DLD1 (cell line): ENCODE measurements at regions not wholly inside any gene's neighbourhood (a gene's known extent, or its start where the extent isn't known, plus 50 kb on each side); places are given as distances from the start of the nearest gene placed in this dataset.

Experiments
- in situ Hi-C: cut with HindIII; loops from 2 replicates; pipeline ENCODE4 v1.10.0; 2017; ENCODE audit warnings: low sequenced_read_pairs

DNA sequence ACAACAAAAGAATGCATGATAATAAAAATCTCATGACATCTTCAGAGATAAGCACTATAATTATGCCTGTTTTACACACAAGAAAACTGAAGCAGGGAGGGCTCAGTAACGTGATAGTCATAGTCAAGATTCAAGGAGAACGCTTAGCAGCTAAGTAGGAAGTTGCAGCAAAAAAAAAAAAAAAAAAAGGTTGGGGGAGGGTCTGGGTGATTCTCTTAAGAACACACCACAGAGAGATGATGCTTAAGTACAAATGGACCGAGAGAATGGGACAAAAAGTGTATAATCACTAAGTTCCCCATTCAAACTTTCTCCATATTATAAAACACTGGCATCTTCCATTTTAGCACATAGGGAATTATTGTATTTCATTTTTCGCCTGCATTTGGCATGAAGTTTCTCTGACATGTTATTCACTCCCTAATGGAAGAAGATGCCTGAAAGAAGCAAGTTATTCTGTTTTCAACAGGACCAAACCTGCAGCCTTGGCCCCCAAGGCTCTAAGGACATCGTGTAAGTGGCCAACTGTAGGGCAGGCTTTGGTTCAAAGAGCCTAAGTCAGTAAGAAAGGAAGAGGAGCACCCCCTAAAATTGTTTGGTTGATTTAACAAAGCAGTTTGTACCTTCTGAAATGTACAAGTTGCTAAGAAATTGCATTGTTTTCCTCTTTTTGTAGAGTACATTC is 142.9 kb upstream of the TMPO start:
- in situ Hi-C loops: no loop called here

GRCh38 chr12:98373025-98373554 is 142.3 kb upstream of the TMPO start:
- in situ Hi-C loops: no loop called here

- in situ Hi-C loops: no loop called here
These were observed 141.4 kb upstream of the TMPO start for GRCh38 chr12:98374007-98374406.

DNA sequence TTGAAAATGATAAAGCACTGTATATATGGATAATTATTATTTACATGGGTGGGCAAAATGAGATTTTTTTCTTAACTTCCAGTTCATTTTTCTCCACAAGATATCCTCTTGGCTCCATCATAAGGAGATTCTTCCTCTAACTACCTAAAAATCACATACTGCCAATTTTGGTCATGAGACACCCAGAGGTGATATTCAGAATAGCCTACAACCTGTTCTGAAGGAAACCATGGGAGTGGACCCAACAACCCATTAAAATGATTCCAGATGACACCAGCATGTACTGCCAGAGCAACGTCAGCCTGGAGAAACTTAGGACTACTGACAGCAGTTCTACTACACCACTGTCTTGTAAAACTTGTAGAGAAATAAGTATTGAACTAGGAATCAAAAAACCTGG is 136.3 kb upstream of the TMPO start:
- in situ Hi-C loops: no loop called here

GRCh38 chr12:98385641-98386040 is 129.7 kb upstream of the TMPO start:
- in situ Hi-C loops: no loop called here

DNA sequence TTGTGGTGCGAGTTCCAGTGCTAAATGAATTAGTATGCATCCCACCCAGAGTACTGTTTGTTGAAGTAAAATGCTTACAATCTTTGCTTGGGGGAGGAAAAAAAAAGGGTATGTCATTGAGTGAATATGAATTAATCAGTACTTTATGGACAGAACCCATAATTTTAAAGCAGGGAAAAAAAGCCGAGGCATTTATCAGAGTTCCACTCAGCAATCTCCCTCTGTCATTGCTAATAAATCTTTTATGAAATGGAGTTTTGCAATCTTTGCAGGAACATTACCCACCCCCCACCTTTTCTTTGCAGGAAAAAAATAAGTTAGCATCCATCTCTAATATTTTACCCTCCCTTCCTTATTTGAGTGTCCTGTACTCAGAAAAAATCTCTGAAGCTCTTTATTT is 127.9 kb upstream of the TMPO start:
- in situ Hi-C loops: no loop called here

GRCh38 chr12:98388126-98388525 is 127.3 kb upstream of the TMPO start:
- in situ Hi-C loops: no loop called here

DNA sequence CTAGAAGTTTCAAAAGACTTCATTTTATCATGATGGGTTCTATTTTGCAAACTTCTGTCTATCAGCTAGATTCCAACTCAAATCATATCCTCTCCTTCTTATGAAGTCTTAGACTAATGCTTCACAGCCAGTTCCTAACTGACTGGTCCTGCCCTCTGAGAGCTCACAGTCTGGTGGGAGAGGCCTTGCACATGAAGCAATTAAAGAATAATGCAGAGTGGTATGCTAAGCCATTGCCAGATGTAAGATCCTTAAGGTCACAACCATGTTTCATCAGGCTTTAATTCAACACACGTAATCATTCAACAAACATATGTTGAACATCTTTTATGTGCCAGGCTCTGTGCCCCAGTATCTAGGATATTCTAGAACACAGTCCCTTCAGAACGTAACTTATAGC is 125.8 kb upstream of the TMPO start:
- in situ Hi-C loops: no loop called here

- in situ Hi-C loops: no loop called here
These were observed 117.9 kb upstream of the TMPO start for GRCh38 chr12:98397323-98398105.

GRCh38 chr12:98399532-98399931 is 115.9 kb upstream of the TMPO start:
- in situ Hi-C loops: no loop called here

GRCh38 chr12:98401427-98401826 is 114.0 kb upstream of the TMPO start:
- in situ Hi-C loops: no loop called here

- in situ Hi-C loops: no loop called here
These were observed 113.3 kb upstream of the TMPO start for GRCh38 chr12:98402091-98402490.

DNA sequence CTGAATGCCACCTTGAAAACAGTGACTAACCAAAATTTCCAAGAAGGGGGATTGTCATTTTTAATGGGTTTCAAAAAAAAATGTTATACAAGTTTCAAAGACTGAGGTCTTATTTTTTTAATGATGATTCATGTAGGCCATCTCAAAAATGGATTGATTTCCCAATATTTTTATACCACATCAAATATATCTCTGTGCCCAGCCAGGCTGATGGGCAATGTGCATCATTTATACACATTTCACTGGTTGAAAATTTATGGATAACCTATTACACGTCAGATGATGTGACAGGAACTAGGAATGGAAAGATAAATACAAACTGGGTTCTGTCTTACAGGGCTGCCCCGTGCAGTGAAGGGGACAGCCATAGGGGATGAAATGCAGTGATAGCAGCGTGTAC is 112.7 kb upstream of the TMPO start:
- in situ Hi-C loops: no loop called here

DNA sequence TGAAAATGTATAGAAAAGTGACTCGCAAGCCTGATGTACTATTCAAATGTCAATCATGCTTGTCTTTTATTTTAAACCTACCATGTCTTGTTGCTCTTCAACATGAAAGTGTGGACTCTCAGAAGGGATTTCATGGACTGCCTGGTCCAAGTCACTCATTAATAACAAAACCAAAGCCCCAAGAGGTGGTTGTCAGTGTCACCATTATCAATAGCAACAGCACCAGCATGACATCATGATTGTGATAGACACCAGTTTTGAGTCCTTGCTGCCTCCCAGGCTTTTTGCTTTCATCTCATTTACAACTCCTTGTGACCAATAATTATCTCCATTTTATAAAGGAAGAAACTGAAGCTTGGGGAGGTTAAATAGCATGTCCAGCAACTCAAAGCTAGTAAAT is 112.0 kb upstream of the TMPO start:
- in situ Hi-C loops: no loop called here

- in situ Hi-C loops: no loop called here
These were observed 111.5 kb upstream of the TMPO start for GRCh38 chr12:98403936-98404335.

- in situ Hi-C loops: no loop called here
These were observed 109.5 kb upstream of the TMPO start for GRCh38 chr12:98405805-98406366.

DNA sequence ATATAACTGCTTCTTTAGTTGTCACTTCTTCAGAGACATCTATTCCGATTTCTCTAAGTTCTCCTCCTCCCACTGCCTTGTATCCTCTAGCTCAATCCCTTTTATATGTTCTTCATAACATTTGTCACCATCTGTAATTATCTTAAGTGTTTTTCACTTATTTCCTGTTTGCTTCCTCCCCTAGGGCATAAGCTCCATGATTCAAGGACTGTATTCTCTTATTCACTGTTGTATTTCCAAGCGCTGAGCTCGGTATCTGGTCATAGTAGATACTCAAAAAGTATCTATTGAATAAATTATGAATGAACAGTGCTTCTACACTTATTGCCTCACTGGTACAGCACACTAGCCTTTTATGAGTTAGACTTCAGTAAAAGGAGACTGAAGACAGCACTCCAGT is 109.0 kb upstream of the TMPO start:
- in situ Hi-C loops: no loop called here

DNA sequence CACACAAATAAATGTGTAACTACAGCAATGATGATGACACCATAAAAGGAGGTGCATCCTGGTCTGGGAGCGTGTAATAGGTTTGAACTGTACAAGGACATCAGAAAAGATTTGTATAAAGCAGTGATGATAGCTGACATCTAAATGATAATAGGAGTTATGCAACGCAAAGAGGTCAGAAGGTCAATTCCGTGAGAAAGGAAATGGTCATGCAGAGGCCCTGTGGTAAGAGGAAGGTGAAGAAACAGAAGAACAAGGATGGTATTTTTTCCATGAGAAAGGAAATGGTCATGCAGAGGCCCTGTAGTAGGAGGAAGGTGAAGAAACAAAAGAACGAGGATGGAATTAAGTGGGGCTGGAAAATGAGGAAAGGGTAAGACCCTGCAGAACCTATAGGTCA is 106.7 kb upstream of the TMPO start:
- in situ Hi-C loops: no loop called here

DNA sequence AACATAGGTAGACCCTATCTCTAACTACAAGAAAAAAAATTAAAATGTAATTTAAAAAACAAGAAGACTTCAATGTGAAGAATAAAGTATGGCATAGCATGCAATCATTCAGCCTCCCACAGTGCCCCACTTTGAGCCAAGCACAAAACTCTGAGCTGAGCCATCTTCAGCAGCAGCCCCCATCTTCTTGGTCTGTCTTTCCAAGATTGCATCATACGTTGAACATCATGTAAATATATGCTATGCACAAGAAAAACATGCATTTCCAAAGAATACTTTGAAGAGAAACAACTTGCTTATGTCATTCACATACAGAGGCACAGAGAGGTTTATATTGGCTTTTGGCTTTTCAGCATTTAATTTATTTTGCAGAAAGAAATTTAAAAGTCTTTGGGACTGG is 105.8 kb upstream of the TMPO start:
- in situ Hi-C loops: no loop called here

GRCh38 chr12:98410356-98410755 is 105.0 kb upstream of the TMPO start:
- in situ Hi-C loops: no loop called here

DNA sequence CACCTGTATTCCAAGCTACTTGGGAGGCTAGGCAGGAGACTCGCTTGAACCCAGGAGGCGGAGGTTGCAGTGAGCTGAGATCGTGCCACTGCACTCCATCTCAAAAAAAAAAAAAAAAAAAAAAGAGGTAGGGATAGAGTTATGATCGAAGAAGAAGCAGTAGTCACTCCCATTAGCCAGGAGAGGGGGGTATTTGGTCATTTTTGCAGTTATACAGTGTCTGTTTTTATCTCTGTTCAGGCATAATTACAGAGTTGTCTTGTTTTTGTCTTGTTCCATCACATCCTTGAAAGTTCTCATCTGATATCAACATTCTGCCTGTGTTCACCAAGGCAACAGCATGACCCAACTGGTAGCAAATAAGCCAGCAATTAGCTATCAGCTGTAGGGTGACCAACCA is 98.5 kb upstream of the TMPO start:
- in situ Hi-C loops: no loop called here

DNA sequence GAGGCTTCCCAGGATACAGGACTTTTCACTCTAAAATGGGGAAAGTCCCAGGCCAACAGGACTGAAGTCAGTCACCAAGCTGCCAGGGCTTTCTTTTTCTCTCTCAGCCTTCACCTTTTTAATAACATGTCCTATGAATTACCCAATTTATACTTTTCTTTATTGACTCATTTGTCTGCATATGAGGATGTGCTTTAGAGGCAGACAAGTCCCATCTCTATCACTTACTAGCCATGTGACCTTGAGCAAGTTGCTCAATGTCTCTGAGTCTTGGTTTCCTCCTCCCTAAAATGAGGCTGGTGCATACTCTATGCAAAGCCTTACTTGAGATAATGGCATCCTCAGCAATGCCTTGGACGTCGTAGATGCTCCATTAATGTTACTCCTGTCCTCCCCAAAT is 98.1 kb upstream of the TMPO start:
- in situ Hi-C loops: no loop called here
